ENCODE measurements at regions not wholly inside any gene's neighbourhood (a gene's known extent, or its start where the extent isn't known, plus 50 kb on each side); places are given as distances from the start of the nearest gene placed in this dataset.

DNA sequence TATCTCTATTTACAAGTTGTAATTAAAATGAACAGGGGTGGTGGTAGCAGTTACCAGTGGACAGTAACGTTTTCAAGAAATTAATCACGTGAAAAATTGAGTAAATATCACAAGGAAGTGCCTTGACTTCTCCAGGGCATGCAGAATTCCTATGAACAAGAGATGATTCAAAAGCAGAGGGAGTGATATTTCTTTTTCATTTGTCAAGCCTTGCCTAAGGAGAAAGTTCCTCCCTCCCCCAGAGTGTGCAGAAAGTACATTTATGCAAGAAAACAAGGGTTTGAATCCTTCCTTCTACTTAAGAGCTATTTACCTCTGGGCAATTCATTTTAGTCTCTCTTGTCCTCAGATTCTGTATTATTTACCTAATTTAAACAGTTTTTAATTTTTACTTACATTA is 53.3 kb upstream of the ZNF385D start:
- TF ChIP-seq, protein P1, sequence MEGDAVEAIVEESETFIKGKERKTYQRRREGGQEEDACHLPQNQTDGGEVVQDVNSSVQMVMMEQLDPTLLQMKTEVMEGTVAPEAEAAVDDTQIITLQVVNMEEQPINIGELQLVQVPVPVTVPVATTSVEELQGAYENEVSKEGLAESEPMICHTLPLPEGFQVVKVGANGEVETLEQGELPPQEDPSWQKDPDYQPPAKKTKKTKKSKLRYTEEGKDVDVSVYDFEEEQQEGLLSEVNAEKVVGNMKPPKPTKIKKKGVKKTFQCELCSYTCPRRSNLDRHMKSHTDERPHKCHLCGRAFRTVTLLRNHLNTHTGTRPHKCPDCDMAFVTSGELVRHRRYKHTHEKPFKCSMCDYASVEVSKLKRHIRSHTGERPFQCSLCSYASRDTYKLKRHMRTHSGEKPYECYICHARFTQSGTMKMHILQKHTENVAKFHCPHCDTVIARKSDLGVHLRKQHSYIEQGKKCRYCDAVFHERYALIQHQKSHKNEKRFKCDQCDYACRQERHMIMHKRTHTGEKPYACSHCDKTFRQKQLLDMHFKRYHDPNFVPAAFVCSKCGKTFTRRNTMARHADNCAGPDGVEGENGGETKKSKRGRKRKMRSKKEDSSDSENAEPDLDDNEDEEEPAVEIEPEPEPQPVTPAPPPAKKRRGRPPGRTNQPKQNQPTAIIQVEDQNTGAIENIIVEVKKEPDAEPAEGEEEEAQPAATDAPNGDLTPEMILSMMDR (IDR thresholded peaks at IDR 0.05) = no peak
- TF ChIP-seq POLR2AphosphoS5 (IDR thresholded peaks at IDR 0.05) = no peak
